SHP77 (cell line): ENCODE measurements at regions not wholly inside any gene's neighbourhood (a gene's known extent, or its start where the extent isn't known, plus 50 kb on each side); places are given as distances from the start of the nearest gene placed in this dataset.
"Not testable (repeated sequence)": the region's sequence is repeated elsewhere in the genome, so short reads cannot be mapped to it uniquely, and the experiment has no call there.

Experiments used
- DNase-seq, 2 experiments: peaks; one replicate each; lab custom pipeline; 2025; lab: John Stamatoyannopoulos, UW

GRCh38 chr17:62150471-62150870 lies 85.4 kb upstream of the MED13 start:
- DNase-seq: no peak

GRCh38 chr17:62149961-62150360 lies 84.9 kb upstream of the MED13 start:
- DNase-seq: no peak

- no peak for DNase-seq
These were observed 82.2 kb upstream of the MED13 start for GRCh38 chr17:62147284-62147683.

GRCh38 chr17:62140836-62141235 lies 75.8 kb upstream of the MED13 start:
- DNase-seq: peak; percentile 53 to 69

- DNase-seq: no peak
These were observed 75.3 kb upstream of the MED13 start for GRCh38 chr17:62140376-62140775.

- not testable (repeated sequence) for DNase-seq
These were observed 74.7 kb upstream of the MED13 start for GRCh38 chr17:62139690-62140354.

- no peak for DNase-seq
These were observed 74.1 kb upstream of the MED13 start for GRCh38 chr17:62139141-62139540.

- DNase-seq: not testable (repeated sequence)
These were observed 73.6 kb upstream of the MED13 start for GRCh38 chr17:62138676-62139121.

GRCh38 chr17:62137734-62138624 lies 72.9 kb upstream of the MED13 start:
- DNase-seq: not testable (repeated sequence)

- DNase-seq: not testable (repeated sequence)
These were observed 72.1 kb upstream of the MED13 start for GRCh38 chr17:62137013-62137733.

GRCh38 chr17:62135742-62136141 lies 70.7 kb upstream of the MED13 start:
- DNase-seq: no peak

- DNase-seq: not testable (repeated sequence)
These were observed 70.0 kb upstream of the MED13 start for GRCh38 chr17:62135096-62135495.

GRCh38 chr17:62134397-62134796 lies 69.3 kb upstream of the MED13 start:
- DNase-seq: no peak

GRCh38 chr17:62131271-62131670 lies 66.2 kb upstream of the MED13 start:
- not testable (repeated sequence) for DNase-seq

GRCh38 chr17:62130739-62131138 lies 65.7 kb upstream of the MED13 start:
- DNase-seq: no peak

- no peak for DNase-seq
These were observed 61.2 kb upstream of the MED13 start for GRCh38 chr17:62126292-62126691.

GRCh38 chr17:62125307-62125706 lies 60.2 kb upstream of the MED13 start:
- no peak for DNase-seq

- DNase-seq: no peak
These were observed 56.1 kb upstream of the MED13 start for GRCh38 chr17:62121025-62121730.

- no peak for DNase-seq
These were observed 54.3 kb upstream of the MED13 start for GRCh38 chr17:62119373-62119772.
